HUES6 (cell line): ENCODE measurements at regions not wholly inside any gene's neighbourhood (a gene's known extent, or its start where the extent isn't known, plus 50 kb on each side); places are given as distances from the start of the nearest gene placed in this dataset.
"Not testable (repeated sequence)": the region's sequence is repeated elsewhere in the genome, so short reads cannot be mapped to it uniquely, and the experiment has no call there.

ENCODE experiments used
- H3K27ac ChIP-seq: 2 replicates; pipeline ENCODE4 v1.7.0; 2013; ENCODE audit warnings: low read depth, mild to moderate bottlenecking, low read length, inconsistent platforms
- H3K27me3 ChIP-seq: 2 replicates; pipeline ENCODE4 v1.6.1; 2013; ENCODE audit warnings: low read length; ENCODE audit not compliant: control insufficient read depth, insufficient read depth
- H3K36me3 ChIP-seq: 2 replicates; pipeline ENCODE4 v1.6.1; 2013; ENCODE audit warnings: low read length; ENCODE audit not compliant: control insufficient read depth, insufficient read depth
- H3K4me1 ChIP-seq: 2 replicates; pipeline ENCODE4 v1.6.1; 2013; ENCODE audit warnings: low read length; ENCODE audit not compliant: control insufficient read depth, insufficient read depth
- H3K4me3 ChIP-seq: 2 replicates; pipeline ENCODE4 v1.5.1; 2013; ENCODE audit warnings: low read depth, low read length
- H3K9ac ChIP-seq: one replicate; pipeline ENCODE4 v1.6.1; 2013; ENCODE audit warnings: mild to moderate bottlenecking, low read length
- H3K9me3 ChIP-seq: 2 replicates; pipeline ENCODE4 v1.6.1; 2013; ENCODE audit warnings: low read depth, low read length; ENCODE audit not compliant: control insufficient read depth, insufficient read depth

GRCh38 chr2:153308466-153308865 is 170.1 kb downstream of the RPRM start:
- Histone ChIP-seq H3K27ac (no peak overlapping the region), H3K4me3 (no peak overlapping the region), H3K36me3 (no peaks in the 10 kb centered on the region), H3K27me3 (no peaks in the 10 kb centered on the region), H3K9ac (no peak overlapping the region), H3K9me3 (no peaks in the 10 kb centered on the region), H3K4me1 (no peaks in the 10 kb centered on the region)

- no peak overlapping the region for H3K27ac ChIP-seq
- no peaks in the 10 kb centered on the region for H3K4me1 ChIP-seq
- no peak overlapping the region for H3K4me3 ChIP-seq
- no peaks in the 10 kb centered on the region for H3K9me3 ChIP-seq
- H3K9ac ChIP-seq, result no peak overlapping the region
- no peaks in the 10 kb centered on the region for H3K36me3 ChIP-seq
- no peaks in the 10 kb centered on the region for H3K27me3 ChIP-seq
Measured at GRCh38 chr2:153307223-153307622, 171.3 kb downstream of the RPRM start.

- no peak overlapping the region for H3K9ac ChIP-seq
- H3K9me3 ChIP-seq, result no peaks in the 10 kb centered on the region
- no peak overlapping the region for H3K4me3 ChIP-seq
- no peak overlapping the region for H3K27ac ChIP-seq
- no peaks in the 10 kb centered on the region for H3K36me3 ChIP-seq
- no peaks in the 10 kb centered on the region for H3K27me3 ChIP-seq
- H3K4me1 ChIP-seq, result peaks cover 5% of the 10 kb centered on the region
Measured at GRCh38 chr2:153299809-153300208, 178.8 kb downstream of the RPRM start.

- Histone ChIP-seq H3K27me3 (no peaks in the 10 kb centered on the region), H3K9me3 (no peaks in the 10 kb centered on the region), H3K4me1 (peaks cover 5% of the 10 kb centered on the region), H3K36me3 (no peaks in the 10 kb centered on the region), H3K9ac (no peak overlapping the region), H3K27ac (no peak overlapping the region), H3K4me3 (no peak overlapping the region)
Measured at GRCh38 chr2:153299217-153299616, 179.3 kb downstream of the RPRM start.

GRCh38 chr2:153294199-153294786 is 184.3 kb downstream of the RPRM start:
- Histone ChIP-seq H3K36me3 (no peaks in the 10 kb centered on the region), H3K27ac (no peak overlapping the region), H3K9me3 (no peaks in the 10 kb centered on the region), H3K4me3 (no peak overlapping the region), H3K27me3 (no peaks in the 10 kb centered on the region), H3K4me1 (peaks cover 5% of the 10 kb centered on the region), H3K9ac (no peak overlapping the region)

GRCh38 chr2:153291718-153292117 is 186.8 kb downstream of the RPRM start:
- no peak overlapping the region for H3K4me3 ChIP-seq
- no peaks in the 10 kb centered on the region for H3K9me3 ChIP-seq
- H3K27ac ChIP-seq, result no peak overlapping the region
- no peak overlapping the region for H3K9ac ChIP-seq
- peaks cover 4% of the 10 kb centered on the region; the same call in 1 of the 2 replicates for H3K4me1 ChIP-seq
- no peaks in the 10 kb centered on the region for H3K36me3 ChIP-seq
- no peaks in the 10 kb centered on the region for H3K27me3 ChIP-seq

- peaks cover 4% of the 10 kb centered on the region; the same call in 1 of the 2 replicates for H3K4me1 ChIP-seq
- H3K27ac ChIP-seq, result no peak overlapping the region
- H3K27me3 ChIP-seq, result no peaks in the 10 kb centered on the region
- no peak overlapping the region for H3K9ac ChIP-seq
- no peaks in the 10 kb centered on the region for H3K36me3 ChIP-seq
- H3K4me3 ChIP-seq, result peak overlapping the region; percentile 33; the same call in 1 of the 2 replicates
- H3K9me3 ChIP-seq, result 0 out of 2 replicates have a peak, but pooled peaks cover 2% of the 10 kb centered on the region
Measured at GRCh38 chr2:153287109-153287801, 191.3 kb downstream of the RPRM start.

GRCh38 chr2:153268941-153269461 is 209.6 kb downstream of the RPRM start:
- no peak overlapping the region for H3K9ac ChIP-seq
- no peaks in the 10 kb centered on the region for H3K27me3 ChIP-seq
- H3K36me3 ChIP-seq, result no peaks in the 10 kb centered on the region
- no peaks in the 10 kb centered on the region for H3K4me1 ChIP-seq
- peaks cover 26% of the 10 kb centered on the region for H3K9me3 ChIP-seq
- no peak overlapping the region for H3K4me3 ChIP-seq
- H3K27ac ChIP-seq, result no peak overlapping the region

- not testable (repeated sequence) for H3K9me3 ChIP-seq, H3K4me3 ChIP-seq, H3K27me3 ChIP-seq, H3K9ac ChIP-seq, H3K4me1 ChIP-seq, H3K27ac ChIP-seq, H3K36me3 ChIP-seq
Measured at GRCh38 chr2:153256876-153257275, 221.7 kb downstream of the RPRM start.

GRCh38 chr2:153246636-153247035 is 231.9 kb downstream of the RPRM start:
- H3K4me3 ChIP-seq, H3K27ac ChIP-seq, H3K9ac ChIP-seq, H3K9me3 ChIP-seq, H3K4me1 ChIP-seq, H3K36me3 ChIP-seq, H3K27me3 ChIP-seq: not testable (repeated sequence)

- H3K36me3 ChIP-seq, result no peaks in the 10 kb centered on the region
- H3K4me1 ChIP-seq, result no peaks in the 10 kb centered on the region
- no peaks in the 10 kb centered on the region for H3K9me3 ChIP-seq
- no peaks in the 10 kb centered on the region for H3K27me3 ChIP-seq
- H3K9ac ChIP-seq, result no peak overlapping the region
- H3K4me3 ChIP-seq, result no peak overlapping the region
- H3K27ac ChIP-seq, result no peak overlapping the region
Measured at GRCh38 chr2:153235516-153235915, 243.0 kb downstream of the RPRM start.
